K562 (cell line): ENCODE measurements at regions not wholly inside any gene's neighbourhood (a gene's known extent, or its start where the extent isn't known, plus 50 kb on each side); places are given as distances from the start of the nearest gene placed in this dataset.

Experiments
- ATAC-seq: fragments of 200-7000 bp; cut with Tn5 transposase; 3 replicates; pipeline ENCODE4 v1.9.1; 2020; ENCODE audit warnings: moderate library complexity
- BruUV-seq: library from RNA; stranded (reverse); fragments of 400-500 nt; replicated peaks from 2 replicates; lab custom pipeline; 2021; lab: Mats Ljungman, UMichigan
- CTCF ChIA-PET: fragments of 300-600 bp; formaldehyde crosslinking; extraction: SDS; loops from one replicate; lab custom pipeline; 2021; ENCODE audit warnings: low intra/inter-chr PET ratio; lab: Yijun Ruan, JAX
- POLR2A ChIA-PET: fragments of 300-600, 350-650 bp; sonication (Branson Sonifier 250); formaldehyde crosslinking; extraction: SDS; loops from one replicate; lab custom pipeline; 2021; ENCODE audit warnings: antibody characterized with exemption, inconsistent platforms; lab: Yijun Ruan, JAX
- DNase-seq, 4 experiments: peaks; one replicate each; pipeline versions ENCODE4 v3.0.0 to v3.0.0-alpha.2; 2011 to 2018; ENCODE audit warnings: low spot score in 3 of 4, mixed read lengths in 3 of 4; ENCODE audit errors: extremely low read depth in 1 of 4
- FAIRE-seq: peaks from 2 replicates; lab custom pipeline; 2011; peaks lifted over from hg19 to GRCh38; lab: Jason Lieb, UNC
- H2AFZ ChIP-seq: 2 replicates; pipeline ENCODE4 v1.6.0; 2011; ENCODE audit warnings: low read depth, low read length, control low read depth, inconsistent platforms
- H3K27ac ChIP-seq: fragments of 200-600 bp; 3 replicates; pipeline ENCODE4 v1.8.0; 2011; ENCODE audit warnings: low read depth, mild to moderate bottlenecking, control low read depth, inconsistent platforms, low read length, moderate library complexity, mixed read lengths; ENCODE audit errors: extremely low read depth
- H3K27me3 ChIP-seq, 2 experiments: fragments of 300-600 bp in 1 of 2; 2 replicates in 1 of 2; 3 replicates in 1 of 2; pipeline versions ENCODE4 v1.6.0 to v1.8.0; 2011; ENCODE audit warnings: inconsistent platforms in 2 of 2, low read length in 2 of 2, mild to moderate bottlenecking in 1 of 2, mixed read lengths in 1 of 2, moderate library complexity in 1 of 2; ENCODE audit not compliant: control insufficient read depth in 2 of 2, insufficient read depth in 2 of 2
- H3K36me3 ChIP-seq: fragments of 300-600 bp; 3 replicates; pipeline ENCODE4 v1.8.0; 2011; ENCODE audit warnings: mild to moderate bottlenecking, low read length, inconsistent platforms; ENCODE audit not compliant: control insufficient read depth, insufficient read depth
- H3K4me1 ChIP-seq, 2 experiments: fragments of 200-600 bp in 1 of 2; replicated peaks in 1 of 2; 2 replicates in 1 of 2; 3 replicates in 1 of 2; pipeline versions ENCODE4 v1.5.1 to v1.8.0; 2011; ENCODE audit warnings: inconsistent platforms in 2 of 2, low read length in 2 of 2, mild to moderate bottlenecking in 1 of 2, mixed read lengths in 1 of 2, moderate library complexity in 1 of 2; ENCODE audit not compliant: control insufficient read depth in 2 of 2, insufficient read depth in 2 of 2
- H3K4me2 ChIP-seq: 2 replicates; pipeline ENCODE4 v1.6.1; 2011; ENCODE audit warnings: low read length, control low read depth, inconsistent platforms, mixed read lengths; ENCODE audit not compliant: insufficient read depth
- H3K4me3 ChIP-seq: fragments of 200-600 bp; sonication (generic), shearing (Covaris generic); 2 replicates; pipeline ENCODE4 v1.5.1; 2016; ENCODE audit warnings: control low read depth, inconsistent platforms
- H3K79me2 ChIP-seq: fragments of 200-600 bp; 3 replicates; pipeline ENCODE4 v1.8.0; 2011; ENCODE audit warnings: low read length, inconsistent platforms; ENCODE audit not compliant: control insufficient read depth, insufficient read depth
- H3K9ac ChIP-seq, 2 experiments: 2 replicates each; pipeline versions ENCODE4 v1.6.0 to v1.6.1; 2011; ENCODE audit warnings: low read depth in 2 of 2, low read length in 2 of 2, control low read depth in 1 of 2, inconsistent platforms in 1 of 2, mild to moderate bottlenecking in 1 of 2, mixed read lengths in 1 of 2; ENCODE audit not compliant: insufficient read depth in 1 of 2
- H3K9me1 ChIP-seq: one replicate; pipeline ENCODE4 v1.6.0; 2011; ENCODE audit warnings: inconsistent platforms, mild to moderate bottlenecking, low read length, moderate library complexity; ENCODE audit not compliant: control insufficient read depth, insufficient read depth
- H3K9me3 ChIP-seq: replicated peaks from 2 replicates; pipeline ENCODE4 v1.5.1; 2011; ENCODE audit warnings: low read depth, low read length, inconsistent platforms; ENCODE audit not compliant: control insufficient read depth, insufficient read depth
- H4K20me1 ChIP-seq: replicated peaks from 2 replicates; pipeline ENCODE4 v1.6.1; 2011; ENCODE audit warnings: low read length, inconsistent platforms, mixed read lengths; ENCODE audit not compliant: control insufficient read depth, insufficient read depth
- ILK ChIP-seq: fragments of 450-650 bp; IDR thresholded peaks from 2 replicates; pipeline ENCODE4 v1.6.1; 2016; ENCODE audit warnings: missing genetic modification characterization, low read depth, mild to moderate bottlenecking, missing compliant biosample characterization, moderate library complexity, borderline replicate concordance
- MNT ChIP-seq, 2 experiments: fragments of 450-650 bp; conservative IDR thresholded peaks; 2 replicates each; pipeline ENCODE4 v1.6.1; 2017; ENCODE audit warnings: mild to moderate bottlenecking in 2 of 2, moderate library complexity in 2 of 2
- RAD21 ChIP-seq, 2 experiments: fragments of 250-450 bp in 1 of 2; fragments of 450-650 bp in 1 of 2; sonication (Bioruptor Pico) in 1 of 2; formaldehyde crosslinking in 1 of 2; IDR thresholded peaks in 1 of 2; conservative IDR thresholded peaks in 1 of 2; 2 replicates each; pipeline versions ENCODE4 v1.4.0 to v1.8.0; 2020 to 2022; ENCODE audit warnings: mild to moderate bottlenecking in 2 of 2, moderate library complexity in 1 of 2
- SNIP1 ChIP-seq: fragments of 450-650 bp; IDR thresholded peaks from 2 replicates; pipeline ENCODE4 v1.7.1; 2017; ENCODE audit warnings: low read depth, mild to moderate bottlenecking
- ZFP91 ChIP-seq: sonication (generic); formaldehyde crosslinking; IDR thresholded peaks from 2 replicates; pipeline ENCODE4 v1.8.0; 2022; ENCODE audit warnings: mild to moderate bottlenecking, missing genetic modification reagents
- WGBS: fragments of 100-300 bp; shearing (Covaris generic); methylation state at CpG from one replicate; pipeline ENCODE4 v1.1.6; 2016; ENCODE audit warnings: low coverage, mixed read lengths; ENCODE audit not compliant: insufficient coverage; ENCODE audit errors: missing lambda C conversion rate; 5-methylcytosine and 5-hydroxymethylcytosine counted together
- in situ Hi-C: fragments of 300-500 bp; cut with MboI; formaldehyde crosslinking; loops from 4 replicates; pipeline ENCODE4 v1.15.0; 2018; ENCODE audit warnings: inconsistent platforms, mixed read lengths
- intact Hi-C: fragments of 100-400 bp; cut with micrococcal nuclease; formaldehyde crosslinking; loops from 2 replicates; pipeline ENCODE4 v1.14.2; 2022

GRCh38 chr17:45688820-45689219 is 95.3 kb upstream of the CRHR1 start:
- Histone ChIP-seq H3K79me2 (no peaks in the 10 kb centered on the region), H3K4me3 (no peak overlapping the region), H2AFZ (no peak overlapping the region), H3K27me3 (peaks cover 11 to 24% of the 10 kb centered on the region in 2 experiments; a peak in 4 of 5 replicates), H3K9me1 (no peaks in the 10 kb centered on the region), H3K27ac (no peak overlapping the region), H3K9ac (no peak overlapping the region), H3K36me3 (no peaks in the 10 kb centered on the region), H3K4me1 (peaks cover 3 to 16% of the 10 kb centered on the region in 2 experiments; a peak in 4 of 5 replicates), H3K9me3 (no peaks in the 10 kb centered on the region), H3K4me2 (no peak overlapping the region), H4K20me1 (no peaks in the 10 kb centered on the region)
- ATAC-seq (no peak), FAIRE-seq (no peak), DNase-seq (no peak)
- no TSS peak for BruUV-seq
- intact Hi-C loops = no loop called here
- ChIA-PET CTCF (no interaction called here), POLR2A (no interaction called here)
- in situ Hi-C loops = no loop called here
- TF ChIP-seq SNIP1 = no peak
- no peak for TF ChIP-seq ILK
- no peak for TF ChIP-seq RAD21 (CRISPR knock-in tag; conservative IDR thresholded peaks at IDR 0.05 in 1 of 2, IDR thresholded peaks at IDR 0.05 in 1 of 2)
- no peak for TF ChIP-seq ZFP91
- 9% methylated on average over 7 of the region's 7 CpGs for WGBS

GRCh38 chr17:45689451-45689850 is 94.7 kb upstream of the CRHR1 start:
- CTCF ChIA-PET = no interaction called here
- H4K20me1 ChIP-seq = no peaks in the 10 kb centered on the region
- in situ Hi-C loops = no loop called here
- peaks cover 3 to 16% of the 10 kb centered on the region in 2 experiments; a peak in 4 of 5 replicates for H3K4me1 ChIP-seq
- H3K9ac ChIP-seq = no peak overlapping the region
- H3K27ac ChIP-seq = no peak overlapping the region
- TF ChIP-seq MNT (conservative IDR thresholded peaks at IDR 0.05) = no peak
- TF ChIP-seq, all 486 proteins: peak for 0
- FAIRE-seq = no peak
- POLR2A ChIA-PET = no interaction called here
- Histone ChIP-seq H3K4me3 (no peak overlapping the region), H2AFZ (no peak overlapping the region), H3K9me1 (no peaks in the 10 kb centered on the region), H3K27me3 (peaks cover 11 to 25% of the 10 kb centered on the region in 2 experiments; a peak in 4 of 5 replicates), H3K9me3 (no peaks in the 10 kb centered on the region), H3K36me3 (no peaks in the 10 kb centered on the region), H3K4me2 (no peak overlapping the region), H3K79me2 (no peaks in the 10 kb centered on the region)
- BruUV-seq = no TSS peak
- no peak for DNase-seq
- 12% methylated on average over 6 of the region's 6 CpGs for WGBS
- intact Hi-C loops = no loop called here
- no peak for ATAC-seq
